GM19395 (cell line): ENCODE measurements at regions not wholly inside any gene's neighbourhood (a gene's known extent, or its start where the extent isn't known, plus 50 kb on each side); places are given as distances from the start of the nearest gene placed in this dataset.
"Not testable (repeated sequence)": the region's sequence is repeated elsewhere in the genome, so short reads cannot be mapped to it uniquely, and the experiment has no call there.

Experiments used
- ATAC-seq: cut with Tn5 transposase; IDR thresholded peaks from one replicate; pipeline ENCODE4 v1.9.1; 2021; ENCODE audit warnings: mild to moderate bottlenecking, moderate library complexity; ENCODE audit not compliant: unreplicated experiment

DNA sequence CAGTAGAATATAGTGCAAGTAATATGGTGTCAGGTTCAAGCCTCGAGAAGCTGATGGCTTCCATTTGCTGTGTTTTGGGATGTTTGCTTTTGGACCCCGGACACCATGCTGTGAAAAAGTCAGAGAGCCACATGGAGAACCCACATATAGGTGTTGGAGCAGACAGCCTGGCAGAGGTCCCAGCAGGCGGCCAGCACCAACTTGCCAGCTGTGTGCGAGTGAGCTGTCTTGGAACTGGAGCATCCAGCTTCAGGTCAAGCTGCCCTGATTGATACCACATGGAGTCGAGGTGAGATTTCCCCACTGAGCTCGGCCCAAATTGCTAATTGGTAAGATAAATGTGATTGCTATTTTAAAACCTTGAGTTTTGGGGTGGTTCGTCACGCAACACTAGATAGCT, 185.7 kb upstream of the TBL1XR1 start:
- ATAC-seq: no peak

DNA sequence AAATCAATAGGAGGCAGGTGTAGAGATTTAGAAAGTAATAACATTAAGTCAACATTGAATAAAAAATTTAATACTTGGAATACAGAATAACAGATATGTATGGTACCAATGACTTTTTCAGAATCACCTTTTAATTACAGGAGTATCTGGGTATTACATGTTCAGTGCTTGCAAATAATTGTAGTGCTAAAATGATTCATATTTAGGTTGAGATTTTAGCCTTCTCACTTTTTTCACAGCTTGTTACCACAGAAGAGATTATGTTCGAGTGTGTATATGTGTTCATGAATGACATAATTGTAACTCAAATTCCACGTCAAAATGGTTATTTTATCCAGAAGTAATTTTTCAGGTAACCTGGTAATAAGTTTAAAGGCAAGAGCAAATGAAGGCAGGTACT, 187.9 kb upstream of the TBL1XR1 start:
- no peak for ATAC-seq

DNA sequence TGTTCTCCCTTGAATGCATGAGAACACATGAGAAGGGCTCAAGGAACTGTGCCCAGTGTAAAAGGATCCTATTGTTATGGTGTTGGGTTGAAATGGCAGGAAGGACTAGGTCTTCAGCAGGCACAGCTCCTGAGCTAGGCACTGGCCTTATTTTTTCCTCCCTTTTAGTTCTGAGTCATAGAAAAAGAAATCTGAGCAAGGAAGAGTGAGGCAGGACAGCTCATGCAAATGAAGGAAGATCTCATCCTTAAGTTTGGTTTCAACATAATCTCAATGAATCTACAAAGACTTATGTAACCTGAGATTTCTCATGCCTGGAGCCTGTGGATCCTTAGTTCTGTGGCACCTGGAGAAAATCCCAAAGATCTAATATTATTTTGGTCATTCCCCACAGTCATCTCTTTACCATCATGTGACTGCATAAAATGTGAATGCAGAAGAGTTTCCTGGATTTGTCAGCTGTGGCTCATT, 188.6 kb upstream of the TBL1XR1 start:
- no peak for ATAC-seq

DNA sequence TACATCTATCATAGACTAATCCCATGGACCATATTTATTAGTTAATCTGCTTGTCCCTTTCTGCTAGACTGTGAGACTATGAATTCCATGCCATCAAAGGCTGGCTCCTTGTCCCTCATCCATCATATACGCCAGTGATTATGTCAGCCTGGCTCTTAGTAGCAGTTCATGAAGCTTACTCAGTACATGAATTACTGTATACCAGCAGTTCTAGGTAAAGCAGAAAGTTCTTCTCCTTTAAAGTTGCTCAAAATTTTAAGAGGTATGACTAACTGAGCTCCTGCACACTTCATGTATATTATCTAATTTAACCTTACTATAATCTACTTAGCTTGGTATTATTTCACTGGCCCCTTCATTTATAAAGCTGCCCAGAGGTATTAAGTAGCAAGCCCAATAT, 190.9 kb upstream of the TBL1XR1 start:
- no peak for ATAC-seq

DNA sequence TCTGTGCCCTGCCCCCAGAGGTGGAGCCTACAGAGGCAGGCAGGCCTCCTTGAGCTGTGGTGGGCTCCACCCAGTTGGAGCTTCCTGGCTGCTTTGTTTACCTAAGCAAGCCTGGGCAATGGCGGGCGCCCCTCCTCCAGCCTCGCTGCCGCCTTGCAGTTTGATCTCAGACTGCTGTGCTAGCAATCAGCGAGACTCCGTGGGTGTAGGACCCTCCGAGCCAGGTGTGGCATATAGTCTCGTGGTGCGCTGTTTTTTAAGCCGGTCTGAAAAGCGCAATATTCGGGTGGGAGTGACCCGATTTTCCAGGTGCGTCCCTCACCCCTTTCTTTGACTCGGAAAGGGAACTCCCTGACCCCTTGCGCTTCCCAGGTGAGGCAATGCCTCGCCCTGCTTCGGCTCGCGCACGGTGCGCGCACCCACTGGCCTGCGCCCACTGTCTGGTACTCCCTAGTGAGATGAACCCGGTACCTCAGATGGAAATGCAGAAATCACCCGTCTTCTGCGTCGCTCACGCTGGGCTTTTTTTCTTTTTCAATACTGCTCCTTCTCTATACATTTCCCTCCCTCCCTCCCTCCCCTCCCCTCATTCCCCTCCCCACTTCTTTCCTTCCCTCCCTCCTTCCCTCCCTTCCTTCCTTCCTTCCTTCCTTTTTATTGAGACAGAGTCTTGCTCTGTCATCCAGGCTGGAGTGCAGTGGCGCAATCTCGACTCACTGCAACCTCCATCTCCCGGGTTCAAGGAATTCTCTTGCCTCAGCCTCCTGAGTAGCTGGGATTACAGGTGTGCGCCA, 197.1 kb upstream of the TBL1XR1 start:
- ATAC-seq: not testable (repeated sequence)

DNA sequence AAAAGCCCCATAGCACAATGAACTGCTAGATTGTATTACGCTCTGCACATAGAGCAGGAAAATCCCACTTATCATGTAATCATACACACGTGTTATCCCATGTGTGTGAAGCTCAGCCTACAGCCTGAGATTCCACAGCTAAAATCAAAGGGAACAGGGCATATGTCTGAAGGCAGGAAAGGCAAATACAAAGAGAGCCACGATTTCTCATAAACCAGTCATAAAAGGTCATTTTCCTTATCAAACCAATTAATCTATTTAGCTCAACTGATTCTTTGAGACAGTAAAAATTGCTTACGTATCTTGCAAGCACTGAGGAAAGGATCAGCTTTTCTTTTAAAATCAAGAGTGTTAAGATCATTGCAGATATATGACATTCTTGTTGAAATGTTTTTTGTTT, 199.5 kb upstream of the TBL1XR1 start:
- no peak for ATAC-seq

DNA sequence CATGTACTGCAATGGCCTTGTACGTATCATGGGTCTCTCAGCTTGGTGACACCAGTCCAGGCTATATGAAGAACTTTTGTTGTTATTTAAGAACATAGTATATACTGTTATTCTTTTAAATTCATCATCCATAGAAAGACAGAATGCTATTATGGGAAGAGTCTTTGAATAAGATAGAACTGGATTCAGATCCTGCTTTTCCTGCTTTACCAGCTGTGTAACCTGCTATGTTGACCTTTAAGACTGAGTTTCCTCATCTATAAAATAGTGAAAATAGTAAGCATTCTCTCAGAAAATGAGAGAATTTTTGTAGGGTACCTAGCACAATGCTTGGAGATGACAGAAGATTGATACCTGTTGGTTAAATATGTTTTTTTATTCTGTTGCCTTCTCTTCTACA, 204.1 kb upstream of the TBL1XR1 start:
- no peak for ATAC-seq

DNA sequence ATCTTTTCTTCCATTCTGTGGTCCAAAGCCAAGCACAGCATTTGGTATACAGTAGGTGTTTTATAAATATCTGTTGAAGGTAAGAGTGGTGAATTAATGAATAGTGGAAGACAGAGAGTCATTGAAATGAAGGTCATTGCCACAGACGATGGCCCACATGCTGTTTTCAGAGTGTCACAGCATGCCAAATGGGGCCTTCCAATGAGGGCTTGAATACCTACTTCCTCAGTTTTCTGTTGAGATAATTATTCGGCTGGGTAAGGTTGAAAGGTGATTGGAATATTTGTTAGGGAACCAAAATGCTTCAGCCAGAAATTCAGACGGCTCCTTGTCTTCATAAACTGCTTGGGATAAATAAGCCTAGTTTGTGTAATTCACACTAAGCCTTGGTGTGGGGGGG, 205.3 kb upstream of the TBL1XR1 start:
- ATAC-seq: no peak

DNA sequence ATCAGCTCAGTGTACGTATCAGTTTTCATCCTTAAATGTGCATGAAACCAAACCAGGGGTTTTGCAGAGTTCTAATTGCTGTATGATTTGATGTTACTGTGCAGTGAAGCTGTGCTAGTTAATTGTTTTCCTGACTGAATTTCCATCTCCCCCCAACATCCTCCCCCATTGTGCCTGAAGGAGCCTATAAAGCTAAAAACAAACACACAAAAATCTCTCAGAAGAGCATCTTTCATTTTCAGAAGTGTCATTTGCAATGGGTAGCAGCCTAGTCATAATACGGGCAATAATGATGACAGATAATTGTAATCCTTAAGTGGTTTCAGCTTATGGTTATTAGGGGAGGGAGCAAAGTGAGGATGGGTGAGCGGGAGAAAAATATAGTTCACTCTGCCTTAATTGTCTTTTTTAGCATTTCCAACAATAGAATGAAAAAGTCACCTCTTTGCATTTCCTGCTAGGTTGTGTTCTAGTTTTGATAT, 207.9 kb upstream of the TBL1XR1 start:
- ATAC-seq: no peak

DNA sequence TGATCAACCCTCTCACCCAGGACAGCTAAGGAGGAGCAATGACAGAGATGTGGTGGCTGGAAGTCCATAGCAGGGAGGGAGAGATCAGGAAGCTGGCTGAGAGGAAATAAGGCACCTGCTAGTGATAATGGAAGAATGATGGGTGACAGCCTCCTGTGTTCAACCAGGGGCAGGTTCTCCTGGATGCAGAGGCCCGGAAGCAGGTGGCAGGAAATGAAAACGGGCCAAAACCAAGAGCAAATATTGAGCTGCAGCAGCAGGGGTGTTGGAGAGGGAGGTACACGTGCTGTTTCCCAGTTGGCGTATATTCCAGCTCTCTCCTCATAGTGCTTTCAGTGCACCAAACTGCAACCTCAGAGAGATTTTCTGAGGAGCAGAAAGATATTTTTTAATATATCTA, 213.4 kb upstream of the TBL1XR1 start:
- peak; percentile 50 for ATAC-seq

DNA sequence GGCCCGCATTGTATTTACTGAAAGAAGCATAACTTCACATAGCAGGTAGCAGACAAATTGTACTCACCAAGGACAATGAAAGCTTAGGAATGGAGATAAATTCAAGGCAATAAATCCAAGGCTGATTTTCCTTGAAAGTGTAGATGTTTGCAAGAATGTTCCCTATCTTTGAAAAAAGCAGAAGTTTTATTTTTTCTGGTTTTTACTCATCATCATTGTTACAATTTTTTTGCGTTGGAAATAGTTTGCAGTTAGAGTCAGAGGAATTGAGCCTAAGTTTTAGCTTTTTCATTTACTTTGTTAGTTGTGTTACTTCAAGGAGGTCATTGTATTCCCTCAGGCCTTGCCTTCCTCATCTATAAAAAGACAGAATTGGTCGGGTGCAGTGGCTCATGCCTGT, 213.9 kb upstream of the TBL1XR1 start:
- no peak for ATAC-seq

DNA sequence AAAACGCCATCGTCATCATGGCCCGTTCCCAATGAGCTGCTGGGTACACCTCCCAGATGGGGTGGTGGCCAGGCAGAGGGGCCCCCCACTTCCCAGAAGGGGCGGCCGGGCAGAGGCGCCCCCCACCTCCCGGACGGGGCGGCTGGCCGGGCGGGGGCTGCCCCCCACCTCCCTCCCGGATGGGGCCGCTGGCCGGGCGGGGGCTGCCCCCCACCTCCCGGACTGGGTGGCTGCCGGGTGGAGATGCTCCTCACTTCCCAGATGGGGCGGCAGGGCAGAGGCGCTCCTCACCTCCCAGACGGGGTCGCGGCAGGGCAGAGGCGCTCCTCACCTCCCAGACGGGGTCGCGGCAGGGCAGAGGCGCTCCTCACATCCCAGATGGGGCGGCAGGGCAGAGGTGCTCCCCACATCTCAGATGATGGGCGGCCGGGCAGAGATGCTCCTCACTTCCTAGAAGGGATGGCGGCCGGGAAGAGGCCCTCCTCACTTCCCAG, 215.4 kb upstream of the TBL1XR1 start:
- not testable (repeated sequence) for ATAC-seq

DNA sequence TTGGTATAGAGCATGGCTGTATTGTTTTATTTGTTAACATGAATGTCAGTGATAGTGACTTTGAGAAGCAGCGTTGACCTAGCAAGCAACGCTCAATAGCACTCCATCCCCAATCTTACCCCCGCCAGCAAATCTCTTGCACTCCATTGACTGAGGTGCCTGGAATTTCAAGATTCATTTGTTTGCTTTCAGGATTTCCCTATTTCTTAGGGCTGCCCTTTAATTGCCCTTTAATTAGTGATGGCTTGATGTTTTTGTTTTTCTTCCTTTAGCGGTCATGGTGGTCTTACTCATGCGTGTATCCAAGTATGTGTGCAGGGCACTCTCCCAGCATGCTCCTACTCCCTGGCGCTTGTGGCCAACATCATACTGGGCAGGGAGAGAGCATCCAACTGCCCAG, 216.8 kb upstream of the TBL1XR1 start:
- no peak for ATAC-seq

DNA sequence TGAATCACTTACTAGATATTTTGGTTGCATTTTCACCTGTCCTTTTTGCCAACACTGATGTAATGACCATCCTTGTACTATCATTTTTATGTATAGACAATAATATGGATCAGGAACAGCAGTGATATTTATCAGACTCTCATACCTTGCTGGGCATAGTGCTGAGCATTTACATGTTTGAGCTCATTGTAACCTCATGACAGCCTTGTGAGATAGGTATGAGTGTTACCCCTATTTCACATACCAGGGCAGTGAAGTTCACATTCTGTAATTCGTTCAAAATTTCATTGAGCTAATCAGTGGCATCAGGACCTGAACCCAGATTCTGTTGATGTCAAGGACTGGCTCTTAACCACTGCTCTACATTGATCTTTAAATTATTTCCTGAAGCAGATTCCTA, 221.5 kb upstream of the TBL1XR1 start:
- no peak for ATAC-seq

DNA sequence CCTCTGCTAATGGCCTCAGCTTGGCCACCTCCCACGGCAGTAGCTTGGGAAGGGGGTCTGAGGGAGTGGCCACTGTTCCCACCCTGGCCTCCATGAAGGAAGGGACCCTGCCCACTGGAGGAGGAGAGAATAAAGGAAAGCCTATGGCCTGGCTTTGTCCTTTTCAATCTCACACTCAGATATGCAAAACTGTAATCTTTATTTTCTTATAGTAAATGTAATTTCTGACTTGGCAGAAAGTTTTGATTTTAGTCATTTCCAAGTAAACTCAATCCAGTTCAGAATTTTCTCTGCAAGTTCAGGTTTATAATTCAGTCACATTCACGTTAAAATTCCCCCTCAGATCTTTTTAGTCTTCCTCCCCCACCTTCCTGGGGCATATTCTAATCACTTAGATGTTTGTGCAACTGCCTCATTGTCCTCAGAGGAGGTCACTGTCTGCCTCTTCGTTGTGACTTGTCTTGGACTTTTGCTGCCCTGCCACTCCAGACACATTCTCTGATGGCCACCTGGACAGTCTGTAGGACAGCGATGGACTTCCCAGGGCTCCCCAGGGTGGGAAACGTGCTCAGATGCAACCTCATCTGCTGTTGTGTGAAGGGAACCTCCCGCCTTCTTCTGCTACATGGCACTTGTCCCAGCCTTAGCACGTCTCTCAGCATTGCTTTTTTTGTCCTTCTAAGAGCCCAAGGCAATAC, 222.8 kb upstream of the TBL1XR1 start:
- peak; percentile 66 for ATAC-seq

DNA sequence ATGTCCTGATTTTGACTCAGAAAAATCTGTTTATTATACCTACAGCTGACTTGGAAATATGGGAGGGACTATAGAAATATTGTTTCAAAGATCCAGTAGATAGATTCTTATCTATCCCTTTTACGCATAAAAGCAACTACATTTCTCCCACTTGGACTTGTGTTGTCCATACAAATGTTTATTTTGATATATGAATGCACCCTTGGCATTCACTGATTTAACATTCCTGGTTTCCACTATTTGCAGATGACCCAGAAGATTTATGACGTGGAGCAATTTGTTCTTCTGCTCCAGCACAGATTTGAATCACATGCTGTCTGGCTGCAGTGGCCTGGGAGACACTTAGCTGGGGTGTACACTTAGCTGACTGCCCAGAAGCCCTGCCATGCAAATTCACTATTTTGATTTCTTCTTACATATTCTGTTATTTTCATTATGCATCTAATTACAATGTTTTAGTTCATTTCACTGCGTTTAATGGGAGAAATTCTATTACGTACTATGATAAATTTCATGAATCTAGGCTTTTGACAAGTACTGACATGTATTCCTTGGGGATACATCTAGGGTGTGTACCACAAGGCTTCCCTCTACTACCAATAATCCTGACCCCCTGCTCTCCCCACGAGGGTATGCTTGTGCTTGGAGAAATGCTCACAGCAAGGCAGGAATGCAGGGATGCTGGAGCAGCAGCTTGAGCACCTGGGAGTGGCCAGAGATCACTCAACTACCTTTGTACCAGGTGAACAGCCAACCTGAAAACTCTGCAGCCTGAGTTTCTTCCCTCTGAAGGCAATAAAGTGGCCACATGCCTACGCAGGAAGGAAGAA, 223.6 kb upstream of the TBL1XR1 start:
- ATAC-seq: no peak

DNA sequence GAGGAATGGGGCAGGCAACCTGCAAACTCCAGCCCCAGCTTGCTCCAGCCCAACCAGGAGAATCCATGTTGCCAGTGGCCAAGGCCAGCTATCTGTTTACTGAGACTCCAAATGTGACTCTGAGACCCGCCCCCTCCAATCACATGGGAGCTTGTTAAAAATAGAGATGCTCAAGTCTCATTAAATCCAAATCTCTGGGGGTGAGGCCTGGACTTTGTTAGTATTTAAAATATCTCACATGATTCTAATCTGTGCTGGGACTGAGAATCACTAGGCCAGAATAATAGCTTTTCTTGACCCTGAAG, 224.2 kb upstream of the TBL1XR1 start:
- no peak for ATAC-seq

DNA sequence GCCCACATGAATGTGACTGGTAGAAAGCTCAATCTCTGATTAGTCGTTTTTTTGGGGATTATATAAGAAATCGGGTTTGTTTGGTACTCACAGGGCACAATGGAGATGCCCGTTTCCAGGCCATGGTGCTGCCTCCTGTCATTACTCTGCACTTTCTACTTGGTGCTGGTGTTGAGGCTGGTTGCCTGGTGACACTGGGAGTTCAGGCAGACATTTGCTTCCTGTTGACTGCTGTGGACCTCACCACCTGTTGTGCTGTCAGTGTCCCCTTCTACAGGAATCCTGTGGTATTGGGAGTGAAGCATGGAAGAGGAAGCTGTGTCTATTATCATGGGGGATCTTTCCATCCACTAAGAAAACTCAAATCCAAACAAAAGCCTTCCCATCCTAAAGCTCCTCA, 227.2 kb upstream of the TBL1XR1 start:
- ATAC-seq: no peak

DNA sequence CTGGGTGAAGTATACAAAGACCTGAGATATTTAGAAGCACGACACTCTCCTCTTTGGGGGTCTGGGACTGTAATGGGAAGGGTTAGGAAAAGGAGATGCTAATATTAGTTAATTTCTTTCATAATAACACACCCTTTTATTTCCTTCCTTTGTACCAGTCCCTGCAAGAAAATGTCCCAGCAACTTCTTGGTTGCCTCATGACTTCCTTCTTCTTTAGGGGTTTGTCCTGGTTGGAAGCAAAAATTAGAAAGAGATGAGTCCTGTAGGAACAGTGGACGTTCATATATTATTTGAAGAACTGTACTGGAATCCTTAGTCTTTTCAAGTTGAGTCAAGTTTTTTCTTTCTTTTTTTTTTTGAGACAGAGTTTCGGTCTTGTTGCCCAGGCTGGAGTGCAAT, 227.8 kb upstream of the TBL1XR1 start:
- ATAC-seq: no peak

DNA sequence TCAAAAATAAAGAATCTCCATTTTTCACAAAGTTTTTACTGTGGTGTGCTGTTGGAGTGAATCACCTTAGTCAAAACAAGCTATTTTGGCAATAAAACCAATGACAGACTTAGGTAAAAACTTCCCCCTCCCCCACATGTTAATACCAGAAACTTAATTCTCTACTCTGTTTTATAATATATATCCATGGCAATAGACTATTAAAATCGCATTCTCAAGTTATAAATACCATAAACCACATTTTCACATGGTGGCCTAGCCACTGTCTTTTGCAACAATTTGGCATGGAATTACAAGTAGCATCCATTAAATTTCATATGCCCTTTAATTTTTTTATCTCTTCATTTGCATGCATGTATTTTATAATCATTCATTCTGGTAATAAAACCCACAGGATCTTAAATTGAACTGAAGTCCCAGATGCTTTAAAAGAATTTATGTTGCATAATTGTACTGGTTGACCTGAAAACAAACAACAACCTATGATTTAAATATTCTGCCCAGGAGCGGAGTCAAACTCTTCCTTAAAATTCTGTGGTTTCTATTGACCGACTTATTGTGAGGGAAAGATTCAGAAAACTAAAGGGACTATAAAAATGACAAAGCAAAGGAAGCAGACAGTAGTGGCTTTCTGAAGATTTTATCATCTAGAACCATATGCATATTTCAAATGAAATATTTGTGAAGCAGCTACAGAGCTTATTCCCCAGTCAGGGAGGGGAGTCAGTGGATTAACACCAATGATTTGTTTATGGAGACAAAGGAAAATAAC, 229.0 kb upstream of the TBL1XR1 start:
- ATAC-seq: no peak
